Vagina (tissue), 2 donors: ENCODE measurements at regions not wholly inside any gene's neighbourhood (a gene's known extent, or its start where the extent isn't known, plus 50 kb on each side); places are given as distances from the start of the nearest gene placed in this dataset.

Experiments used
- DNase-seq, 2 donors: peaks; one replicate each; pipeline ENCODE4 v3.0.0-alpha.2; 2017; ENCODE audit errors: extremely low spot score in 2 of 2
- H3K27ac ChIP-seq: fragments of 200-600 bp; sonication (generic); one replicate; pipeline ENCODE4 v1.5.1; 2019
- H3K27me3 ChIP-seq: fragments of 200-600 bp; sonication (generic); one replicate; pipeline ENCODE4 v1.5.1; 2019
- H3K36me3 ChIP-seq, 2 donors: fragments of 200-600 bp; sonication (generic); one replicate each; pipeline ENCODE4 v1.5.1; 2017 to 2019
- H3K4me1 ChIP-seq: fragments of 200-600 bp; sonication (generic); one replicate; pipeline ENCODE4 v1.5.1; 2019
- H3K4me3 ChIP-seq, 2 donors: fragments of 200-600 bp; sonication (generic); 1 replicate in 1 of 2; 2 replicates in 1 of 2; pipeline ENCODE4 v1.5.1; 2016 to 2019
- H3K9me3 ChIP-seq: fragments of 200-600 bp; sonication (generic); one replicate; pipeline ENCODE4 v1.5.1; 2019
- CTCF ChIP-seq, 3 experiments: fragments of 450-650 bp in 2 of 3; fragments of 200-600 bp in 1 of 3; sonication (generic) in 1 of 3; IDR thresholded peaks; one replicate each; pipeline ENCODE4 v1.5.1; 2017 to 2019; ENCODE audit warnings: antibody characterized with exemption in 3 of 3, mild to moderate bottlenecking in 2 of 3, moderate library complexity in 2 of 3
- POLR2A ChIP-seq, 2 donors: fragments of 450-650 bp; IDR thresholded peaks; one replicate each; pipeline ENCODE4 v1.6.1; 2017; ENCODE audit warnings: antibody characterized with exemption in 2 of 2, mild to moderate bottlenecking in 2 of 2, moderate library complexity in 2 of 2
- POLR2AphosphoS5 ChIP-seq, 2 donors: sonication (generic); formaldehyde crosslinking; IDR thresholded peaks; one replicate each; pipeline ENCODE4 v1.9.0; 2017; ENCODE audit warnings: antibody characterized with exemption in 2 of 2, mild to moderate bottlenecking in 2 of 2, low read depth in 1 of 2; ENCODE audit not compliant: insufficient read depth in 1 of 2
- intact Hi-C: fragments of 100-400 bp; cut with DNase I; formaldehyde crosslinking; loops from one replicate; pipeline ENCODE4 v1.15.1; 2023

DNA sequence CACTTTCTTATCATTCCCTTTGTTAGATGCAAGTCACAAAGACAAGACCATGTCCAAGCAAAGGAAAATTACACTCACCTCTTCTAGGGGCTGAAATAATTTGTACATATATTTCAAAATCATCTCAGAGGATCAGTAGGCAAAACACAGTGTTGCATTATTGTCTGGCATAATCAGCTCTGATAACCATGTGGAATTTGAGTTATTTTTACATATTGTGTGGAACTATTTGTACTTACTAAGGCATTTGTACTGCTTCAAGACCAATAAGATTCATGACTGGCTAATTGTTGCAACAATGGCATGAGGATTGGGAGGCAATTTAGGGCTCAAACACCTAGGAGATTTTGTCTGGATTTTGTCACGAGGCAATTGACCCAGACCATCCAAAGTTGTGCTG lies 1716.4 kb downstream of the BRINP3 start:
- intact Hi-C loops = no loop called here
- Histone ChIP-seq H3K4me1 (no peaks in the 10 kb centered on the region), H3K36me3 (no peaks in the 10 kb centered on the region), H3K27ac (no peak overlapping the region), H3K27me3 (no peaks in the 10 kb centered on the region), H3K9me3 (no peaks in the 10 kb centered on the region), H3K4me3 (no peak overlapping the region)
- no peak for DNase-seq
- TF ChIP-seq POLR2A (IDR thresholded peaks at IDR 0.05) = no peak
- TF ChIP-seq POLR2AphosphoS5 (IDR thresholded peaks at IDR 0.05; ENCODE audit: insufficient read depth in 1 of 2, low read depth in 1 of 2) = no peak
- TF ChIP-seq CTCF (IDR thresholded peaks at IDR 0.05) = no peak

DNA sequence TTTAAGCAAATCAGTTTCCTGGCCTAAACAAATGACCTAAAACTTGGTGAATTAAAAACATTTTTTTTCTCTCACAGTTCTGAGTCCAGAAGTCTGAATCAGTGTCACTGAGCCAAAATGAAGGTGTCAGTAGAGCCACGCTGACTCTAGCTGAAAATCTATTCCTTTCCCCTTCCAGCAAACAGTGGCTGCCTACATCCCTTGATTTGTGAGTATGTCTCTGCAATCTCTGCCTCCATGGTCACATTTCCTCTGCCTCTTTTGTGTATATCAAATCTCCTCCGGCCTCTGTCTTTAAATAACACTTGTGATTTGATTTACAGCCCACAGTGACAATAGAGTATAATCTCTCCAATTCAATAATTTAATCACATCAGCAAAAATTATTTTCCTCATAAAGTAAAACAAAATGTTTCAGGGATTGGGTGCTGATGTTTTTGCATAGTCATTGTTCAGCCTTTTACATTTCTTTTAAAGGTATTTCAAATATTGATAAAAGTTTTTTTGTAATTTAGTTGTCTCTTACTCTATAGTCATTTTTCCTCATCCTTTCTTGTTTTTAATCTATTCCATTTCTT lies 1715.4 kb downstream of the BRINP3 start:
- Histone ChIP-seq H3K27ac (no peak overlapping the region), H3K27me3 (no peaks in the 10 kb centered on the region), H3K4me3 (no peak overlapping the region), H3K36me3 (no peaks in the 10 kb centered on the region), H3K9me3 (no peaks in the 10 kb centered on the region), H3K4me1 (no peaks in the 10 kb centered on the region)
- no peak for DNase-seq
- no peak for TF ChIP-seq POLR2A (IDR thresholded peaks at IDR 0.05)
- intact Hi-C loops = no loop called here

- no peak for DNase-seq
- Histone ChIP-seq H3K9me3 (no peaks in the 10 kb centered on the region), H3K36me3 (no peaks in the 10 kb centered on the region), H3K4me1 (no peaks in the 10 kb centered on the region), H3K27me3 (no peaks in the 10 kb centered on the region), H3K4me3 (no peak overlapping the region), H3K27ac (no peak overlapping the region)
- intact Hi-C loops = no loop called here
- TF ChIP-seq POLR2AphosphoS5 (IDR thresholded peaks at IDR 0.05; ENCODE audit: insufficient read depth in 1 of 2, low read depth in 1 of 2) = no peak
- no peak for TF ChIP-seq CTCF (IDR thresholded peaks at IDR 0.05)
- TF ChIP-seq POLR2A (IDR thresholded peaks at IDR 0.05) = no peak
Observed at GRCh38 chr1:188763541-188763940, 1714.1 kb downstream of the BRINP3 start.

DNA sequence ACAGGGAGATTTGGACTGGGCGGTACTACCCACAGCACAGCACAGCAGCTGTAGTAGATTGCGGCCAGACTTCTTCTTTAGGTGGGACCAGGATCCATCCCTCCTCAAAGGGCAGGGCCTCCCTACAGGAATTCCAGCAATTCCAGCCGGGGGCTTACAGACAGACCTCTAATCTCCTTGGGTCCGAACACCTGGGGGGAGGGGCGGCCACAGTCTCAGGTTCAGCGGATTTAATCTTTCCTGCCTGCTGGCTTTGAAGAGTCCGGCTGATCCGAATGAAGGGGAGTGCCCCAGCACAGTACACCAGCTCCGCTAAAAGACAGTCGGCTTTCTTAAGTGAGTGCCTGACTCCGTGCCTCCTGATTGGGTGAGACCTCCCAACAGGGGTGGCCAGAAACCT lies 1708.5 kb downstream of the BRINP3 start:
- TF ChIP-seq POLR2A (IDR thresholded peaks at IDR 0.05) = no peak
- no peak for TF ChIP-seq POLR2AphosphoS5 (IDR thresholded peaks at IDR 0.05; ENCODE audit: insufficient read depth in 1 of 2, low read depth in 1 of 2)
- TF ChIP-seq CTCF (IDR thresholded peaks at IDR 0.05) = no peak
- Histone ChIP-seq H3K36me3 (no peaks in the 10 kb centered on the region), H3K4me3 (no peak overlapping the region), H3K4me1 (no peaks in the 10 kb centered on the region), H3K9me3 (no peaks in the 10 kb centered on the region), H3K27ac (no peak overlapping the region), H3K27me3 (no peaks in the 10 kb centered on the region)
- no peak for DNase-seq
- intact Hi-C loops = no loop called here

DNA sequence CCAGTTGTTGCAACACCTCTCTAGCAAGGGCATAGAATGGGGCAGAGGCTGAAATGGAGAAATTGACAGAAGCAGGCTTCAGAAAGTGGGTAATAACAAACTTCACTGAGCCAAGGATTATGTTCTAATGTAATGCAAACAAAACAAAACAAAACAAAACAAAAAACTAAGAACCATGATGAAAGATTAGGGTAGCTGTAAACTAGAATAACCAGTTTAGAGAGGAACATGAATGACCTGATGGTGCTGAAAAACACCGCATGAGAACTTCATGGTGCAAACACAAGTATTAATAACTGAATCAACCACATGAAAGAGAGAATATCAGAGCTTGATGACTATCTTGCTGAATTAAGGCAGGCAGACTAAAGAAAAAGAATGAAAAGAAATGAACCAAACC lies 1707.7 kb downstream of the BRINP3 start:
- Histone ChIP-seq H3K27me3 (no peaks in the 10 kb centered on the region), H3K36me3 (no peaks in the 10 kb centered on the region), H3K9me3 (no peaks in the 10 kb centered on the region), H3K4me3 (no peak overlapping the region), H3K4me1 (no peaks in the 10 kb centered on the region), H3K27ac (no peak overlapping the region)
- no peak for DNase-seq
- no peak for TF ChIP-seq POLR2A (IDR thresholded peaks at IDR 0.05)
- TF ChIP-seq POLR2AphosphoS5 (IDR thresholded peaks at IDR 0.05; ENCODE audit: insufficient read depth in 1 of 2, low read depth in 1 of 2) = no peak
- no peak for TF ChIP-seq CTCF (IDR thresholded peaks at IDR 0.05)
- intact Hi-C loops = no loop called here
